GM23248 (cell line): ENCODE measurements at regions not wholly inside any gene's neighbourhood (a gene's known extent, or its start where the extent isn't known, plus 50 kb on each side); places are given as distances from the start of the nearest gene placed in this dataset.

Source experiments
- DNase-seq: peaks from one replicate; pipeline ENCODE4 v3.0.0-alpha.2; 2015
- H2AFZ ChIP-seq: fragments of 200-600 bp; sonication (generic); 2 replicates; pipeline ENCODE4 v1.6.1; 2016; ENCODE audit warnings: antibody characterized with exemption
- H3F3A ChIP-seq: fragments of 200-600 bp; sonication (generic); 2 replicates; pipeline ENCODE4 v1.6.1; 2016; ENCODE audit warnings: mild to moderate bottlenecking, antibody characterized with exemption, mixed run types; ENCODE audit not compliant: insufficient read depth
- H3K27ac ChIP-seq: fragments of 200-600 bp; sonication (generic); 2 replicates; pipeline ENCODE4 v1.5.1; 2016; ENCODE audit warnings: mild to moderate bottlenecking
- H3K27me3 ChIP-seq: fragments of 200-600 bp; sonication (generic); replicated peaks from 2 replicates; pipeline ENCODE4 v1.6.1; 2016; ENCODE audit warnings: mild to moderate bottlenecking; ENCODE audit not compliant: insufficient read depth
- H3K36me3 ChIP-seq: fragments of 200-600 bp; sonication (generic); 2 replicates; pipeline ENCODE4 v1.6.1; 2016; ENCODE audit warnings: low read depth, mild to moderate bottlenecking
- H3K4me1 ChIP-seq: fragments of 200-600 bp; sonication (generic); 2 replicates; pipeline ENCODE4 v1.6.1; 2016; ENCODE audit warnings: mild to moderate bottlenecking; ENCODE audit not compliant: insufficient read depth
- H3K4me2 ChIP-seq: fragments of 200-600 bp; sonication (generic); one replicate; pipeline ENCODE4 v1.6.1; 2016; ENCODE audit warnings: mild to moderate bottlenecking; ENCODE audit not compliant: unreplicated experiment
- H3K4me3 ChIP-seq: fragments of 200-600 bp; sonication (generic); 2 replicates; pipeline ENCODE4 v1.5.1; 2016; ENCODE audit warnings: mild to moderate bottlenecking
- H3K79me2 ChIP-seq: fragments of 200-600 bp; sonication (generic); 2 replicates; pipeline ENCODE4 v1.6.1; 2016; ENCODE audit warnings: mild to moderate bottlenecking; ENCODE audit not compliant: insufficient read depth
- H3K9ac ChIP-seq: fragments of 200-600 bp; sonication (generic); 2 replicates; pipeline ENCODE4 v1.6.1; 2016; ENCODE audit warnings: mild to moderate bottlenecking
- H3K9me2 ChIP-seq: fragments of 200-600 bp; sonication (generic); 2 replicates; pipeline ENCODE4 v1.6.1; 2016; ENCODE audit warnings: mixed run types, mild to moderate bottlenecking, moderate library complexity; ENCODE audit not compliant: insufficient read depth
- H3K9me3 ChIP-seq: fragments of 200-600 bp; sonication (generic); one replicate; pipeline ENCODE4 v1.6.1; 2017; ENCODE audit warnings: low read depth
- H4K20me1 ChIP-seq: fragments of 200-600 bp; sonication (generic); 2 replicates; pipeline ENCODE4 v1.6.0; 2016; ENCODE audit not compliant: insufficient read depth
- EZH2 ChIP-seq: fragments of 200-600 bp; sonication (generic); IDR thresholded peaks from 2 replicates; pipeline ENCODE4 v1.6.1; 2018; ENCODE audit warnings: antibody characterized with exemption, mild to moderate bottlenecking; ENCODE audit not compliant: insufficient read depth, poor library complexity, severe bottlenecking
- EZH2phosphoT487 ChIP-seq: fragments of 200-600 bp; sonication (generic); IDR thresholded peaks from 2 replicates; pipeline ENCODE4 v1.6.1; 2018; ENCODE audit warnings: antibody characterized with exemption, moderate library complexity, mild to moderate bottlenecking, low read depth; ENCODE audit not compliant: insufficient read depth
- WGBS, 2 experiments: methylation state at CpG; one replicate each; pipeline ENCODE4 v1.1.6; 2015 to 2017; ENCODE audit warnings: low lambda C conversion rate in 2 of 2, low coverage in 1 of 2; ENCODE audit errors: missing lambda C conversion rate in 2 of 2; 5-methylcytosine and 5-hydroxymethylcytosine counted together
- in situ Hi-C: fragments of 300-500 bp; cut with MboI; formaldehyde crosslinking; loops from 2 replicates; pipeline ENCODE4 v1.15.0; 2020

- Histone ChIP-seq H3K9me3 (no peaks in the 10 kb centered on the region), H3K4me3 (peak overlapping the region; percentile 85), H2AFZ (peak overlapping the region; percentile 84), H3K36me3 (no peaks in the 10 kb centered on the region), H3F3A (no peaks in the 10 kb centered on the region), H3K27me3 (no peaks in the 10 kb centered on the region), H3K4me2 (peak overlapping the region; percentile 87), H4K20me1 (no peaks in the 10 kb centered on the region), H3K27ac (peak overlapping the region; percentile 87), H3K79me2 (peaks cover 52% of the 10 kb centered on the region), H3K4me1 (peaks cover 23% of the 10 kb centered on the region), H3K9me2 (no peaks in the 10 kb centered on the region), H3K9ac (peak overlapping the region; percentile 91)
- TF ChIP-seq EZH2 = no peak
- no peak for TF ChIP-seq EZH2phosphoT487
- WGBS, 2 experiments = 1% methylated on average over 55 to 59 of the region's 71 CpGs
- DNase-seq = peak; percentile 88
- in situ Hi-C loops = no loop called here
These were observed 66.5 kb upstream of the PRKACB start for GRCh38 chr1:84077476-84078107.

- Histone ChIP-seq H3K36me3 (no peaks in the 10 kb centered on the region), H3K79me2 (peaks cover 8% of the 10 kb centered on the region), H3K4me3 (no peak overlapping the region), H3K27ac (no peak overlapping the region), H3F3A (no peaks in the 10 kb centered on the region), H4K20me1 (no peaks in the 10 kb centered on the region), H3K4me1 (peaks cover 16% of the 10 kb centered on the region), H3K9me2 (no peaks in the 10 kb centered on the region), H2AFZ (no peak overlapping the region), H3K9ac (no peak overlapping the region), H3K27me3 (no peaks in the 10 kb centered on the region), H3K9me3 (no peaks in the 10 kb centered on the region), H3K4me2 (no peak overlapping the region)
- in situ Hi-C loops = no loop called here
- TF ChIP-seq EZH2 (no peak), EZH2phosphoT487 (no peak)
- peak; percentile 23 for DNase-seq
- WGBS, 2 experiments = 69 to 74% methylated on average over 3 of the region's 3 CpGs
These were observed 70.8 kb upstream of the PRKACB start for GRCh38 chr1:84073266-84073665.

DNA sequence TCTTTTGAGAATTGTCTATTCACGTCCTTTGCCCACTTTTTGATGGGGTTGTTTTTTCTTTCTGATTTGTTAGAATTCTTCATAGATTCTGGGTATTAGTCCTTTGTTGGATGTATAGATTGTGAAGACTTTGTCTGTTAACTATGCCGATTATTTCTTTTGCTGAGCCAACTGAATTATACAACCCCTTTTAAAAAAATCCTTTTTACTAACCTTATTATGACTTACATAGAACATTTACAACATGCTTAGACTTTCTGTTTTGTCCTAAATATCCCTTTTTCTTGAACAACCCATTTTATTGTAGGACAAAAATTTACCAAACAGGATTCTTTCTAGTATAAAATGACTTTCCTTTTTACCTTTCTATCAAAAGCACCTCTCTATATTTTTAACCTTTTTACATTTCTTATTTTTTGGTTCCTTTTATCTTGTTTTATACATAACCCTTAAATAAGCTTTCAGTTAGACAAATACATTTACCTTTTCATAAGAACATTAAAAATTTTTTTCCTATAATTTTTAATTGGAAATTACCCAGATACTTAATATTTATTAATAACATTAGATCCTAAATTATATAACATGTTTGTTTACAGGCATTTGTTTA, 70.4 kb upstream of the TTLL7 start:
- in situ Hi-C loops = no loop called here
- Histone ChIP-seq H2AFZ (no peak overlapping the region), H3K9me3 (no peaks in the 10 kb centered on the region), H3K9ac (no peak overlapping the region), H3K4me3 (no peak overlapping the region), H3K4me2 (no peak overlapping the region), H4K20me1 (no peaks in the 10 kb centered on the region), H3K9me2 (no peaks in the 10 kb centered on the region), H3K36me3 (no peaks in the 10 kb centered on the region), H3K27ac (no peak overlapping the region), H3F3A (no peaks in the 10 kb centered on the region), H3K4me1 (0 out of 2 replicates have a peak, but pooled peaks cover 8% of the 10 kb centered on the region), H3K79me2 (no peaks in the 10 kb centered on the region), H3K27me3 (no peaks in the 10 kb centered on the region)
- no peak for TF ChIP-seq EZH2
- no peak for TF ChIP-seq EZH2phosphoT487
- DNase-seq = no peak
- WGBS, 2 experiments = 78 to 86% methylated on average over 2 of the region's 2 CpGs

GRCh38 chr1:84062496-84062895, 63.6 kb upstream of the TTLL7 start:
- H3K4me1 ChIP-seq = no peaks in the 10 kb centered on the region
- no peaks in the 10 kb centered on the region for H3K27me3 ChIP-seq
- no peak overlapping the region for H3K27ac ChIP-seq
- 39 to 61% methylated on average over 1 of the region's 1 CpG for WGBS, 2 experiments
- H3F3A ChIP-seq = no peaks in the 10 kb centered on the region
- H3K4me3 ChIP-seq = no peak overlapping the region
- TF ChIP-seq EZH2 (no peak), EZH2phosphoT487 (no peak)
- H3K36me3 ChIP-seq = no peaks in the 10 kb centered on the region
- H4K20me1 ChIP-seq = no peaks in the 10 kb centered on the region
- H3K9me2 ChIP-seq = no peaks in the 10 kb centered on the region
- in situ Hi-C loops = no loop called here
- no peak for DNase-seq
- H3K9ac ChIP-seq = no peak overlapping the region
- no peak overlapping the region for H2AFZ ChIP-seq
- H3K79me2 ChIP-seq = no peaks in the 10 kb centered on the region
- H3K9me3 ChIP-seq = no peaks in the 10 kb centered on the region
- H3K4me2 ChIP-seq = no peak overlapping the region
